ENCODE measurements at regions not wholly inside any gene's neighbourhood (a gene's known extent, or its start where the extent isn't known, plus 50 kb on each side); places are given as distances from the start of the nearest gene placed in this dataset.

- TF ChIP-seq GATA2 (IDR thresholded peaks at IDR 0.05; ENCODE audit: low read depth, low read length) (no peak), GATA3 (IDR thresholded peaks at IDR 0.05; ENCODE audit: low read depth, low read length) (no peak)
Measured at GRCh38 chr1:221203224-221204054, 324.2 kb downstream of the HLX start.

All from SH-SY5Y (cell line).